ENCODE measurements at regions not wholly inside any gene's neighbourhood (a gene's known extent, or its start where the extent isn't known, plus 50 kb on each side); places are given as distances from the start of the nearest gene placed in this dataset.

GRCh38 chr18:27423581-27423980, 238.5 kb upstream of the CHST9 start:
- H3K27me3 Mint-ChIP-seq (ENCODE audit: low read depth, poor library complexity): no peaks in the 10 kb centered on the region
- TF ChIP-seq, protein P1, sequence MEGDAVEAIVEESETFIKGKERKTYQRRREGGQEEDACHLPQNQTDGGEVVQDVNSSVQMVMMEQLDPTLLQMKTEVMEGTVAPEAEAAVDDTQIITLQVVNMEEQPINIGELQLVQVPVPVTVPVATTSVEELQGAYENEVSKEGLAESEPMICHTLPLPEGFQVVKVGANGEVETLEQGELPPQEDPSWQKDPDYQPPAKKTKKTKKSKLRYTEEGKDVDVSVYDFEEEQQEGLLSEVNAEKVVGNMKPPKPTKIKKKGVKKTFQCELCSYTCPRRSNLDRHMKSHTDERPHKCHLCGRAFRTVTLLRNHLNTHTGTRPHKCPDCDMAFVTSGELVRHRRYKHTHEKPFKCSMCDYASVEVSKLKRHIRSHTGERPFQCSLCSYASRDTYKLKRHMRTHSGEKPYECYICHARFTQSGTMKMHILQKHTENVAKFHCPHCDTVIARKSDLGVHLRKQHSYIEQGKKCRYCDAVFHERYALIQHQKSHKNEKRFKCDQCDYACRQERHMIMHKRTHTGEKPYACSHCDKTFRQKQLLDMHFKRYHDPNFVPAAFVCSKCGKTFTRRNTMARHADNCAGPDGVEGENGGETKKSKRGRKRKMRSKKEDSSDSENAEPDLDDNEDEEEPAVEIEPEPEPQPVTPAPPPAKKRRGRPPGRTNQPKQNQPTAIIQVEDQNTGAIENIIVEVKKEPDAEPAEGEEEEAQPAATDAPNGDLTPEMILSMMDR (IDR thresholded peaks at IDR 0.05): no peak
- peaks cover 6% of the 10 kb centered on the region for H3K4me1 Mint-ChIP-seq
- no peaks in the 10 kb centered on the region for H3K9me3 Mint-ChIP-seq
- H3K4me3 Mint-ChIP-seq: no peak overlapping the region
- H3K27ac Mint-ChIP-seq: no peak overlapping the region
- H3K36me3 Mint-ChIP-seq (ENCODE audit: low read depth): no peaks in the 10 kb centered on the region
- no peak for DNase-seq

DNA sequence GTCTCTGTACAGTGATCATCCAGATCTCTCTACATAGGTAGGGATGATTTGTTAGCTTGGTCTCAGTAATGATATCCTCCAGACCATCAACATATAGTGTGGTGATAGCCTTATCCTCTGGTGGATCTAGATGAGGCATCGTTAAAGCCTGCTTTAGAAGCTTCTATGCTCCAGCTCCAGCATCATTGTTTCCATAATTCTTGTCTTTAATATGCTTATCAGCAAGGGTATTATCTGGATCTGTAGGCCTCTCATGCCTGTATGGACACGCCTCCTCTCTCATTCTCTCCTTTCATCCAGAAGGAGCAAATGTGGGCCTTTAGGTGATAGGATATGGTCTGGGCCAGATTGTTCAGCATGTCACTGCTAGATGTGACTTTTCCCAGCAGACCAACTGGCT, 234.5 kb upstream of the CHST9 start:
- no peak for DNase-seq
- TF ChIP-seq, protein P1 (IDR thresholded peaks at IDR 0.05): no peak
- Mint-ChIP-seq H3K27me3 (ENCODE audit: low read depth, poor library complexity) (no peaks in the 10 kb centered on the region), H3K36me3 (ENCODE audit: low read depth) (no peaks in the 10 kb centered on the region), H3K4me3 (no peak overlapping the region), H3K9me3 (no peaks in the 10 kb centered on the region), H3K27ac (no peak overlapping the region), H3K4me1 (peaks cover 6% of the 10 kb centered on the region)

GRCh38 chr18:27415495-27415894, 230.4 kb upstream of the CHST9 start:
- peaks cover 12% of the 10 kb centered on the region for H3K4me1 Mint-ChIP-seq
- H3K4me3 Mint-ChIP-seq: no peak overlapping the region
- H3K36me3 Mint-ChIP-seq (ENCODE audit: low read depth): no peaks in the 10 kb centered on the region
- TF ChIP-seq, protein P1 (IDR thresholded peaks at IDR 0.05): no peak
- no peaks in the 10 kb centered on the region for H3K9me3 Mint-ChIP-seq
- no peaks in the 10 kb centered on the region for H3K27me3 Mint-ChIP-seq (ENCODE audit: low read depth, poor library complexity)
- no peak overlapping the region for H3K27ac Mint-ChIP-seq
- DNase-seq: no peak

GRCh38 chr18:27414682-27415081, 229.6 kb upstream of the CHST9 start:
- no peaks in the 10 kb centered on the region for H3K36me3 Mint-ChIP-seq (ENCODE audit: low read depth)
- TF ChIP-seq, protein P1 (IDR thresholded peaks at IDR 0.05): no peak

GRCh38 chr18:27413495-27414401, 228.6 kb upstream of the CHST9 start:
- no peak for DNase-seq
- Mint-ChIP-seq H3K27me3 (ENCODE audit: low read depth, poor library complexity) (no peaks in the 10 kb centered on the region), H3K36me3 (ENCODE audit: low read depth) (no peaks in the 10 kb centered on the region), H3K9me3 (no peaks in the 10 kb centered on the region), H3K4me1 (peaks cover 12% of the 10 kb centered on the region), H3K27ac (peak overlapping the region; percentile 84), H3K4me3 (no peak overlapping the region)
- TF ChIP-seq, protein P1 (IDR thresholded peaks at IDR 0.05): no peak

More at GRCh38 chr18:27414682-27415081, 229.6 kb upstream of the CHST9 start:
- Mint-ChIP-seq H3K4me1 (peaks cover 12% of the 10 kb centered on the region), H3K9me3 (no peaks in the 10 kb centered on the region), H3K27ac (no peak overlapping the region), H3K4me3 (no peak overlapping the region), H3K27me3 (ENCODE audit: low read depth, poor library complexity) (no peaks in the 10 kb centered on the region)
- DNase-seq: no peak

- Mint-ChIP-seq H3K27ac (no peak overlapping the region), H3K4me1 (peaks cover 12% of the 10 kb centered on the region), H3K27me3 (ENCODE audit: low read depth, poor library complexity) (no peaks in the 10 kb centered on the region), H3K9me3 (no peaks in the 10 kb centered on the region), H3K36me3 (ENCODE audit: low read depth) (no peaks in the 10 kb centered on the region), H3K4me3 (no peak overlapping the region)
- TF ChIP-seq, protein P1 (IDR thresholded peaks at IDR 0.05): no peak
- no peak for DNase-seq
Observed at GRCh38 chr18:27412556-27412955, 227.4 kb upstream of the CHST9 start.

Data from nephron progenitor cell (in vitro differentiated cells).